HFFc6 (cell line): ENCODE measurements at regions not wholly inside any gene's neighbourhood (a gene's known extent, or its start where the extent isn't known, plus 50 kb on each side); places are given as distances from the start of the nearest gene placed in this dataset.

Experiments used
- DNase-seq: peaks from one replicate; pipeline ENCODE4 v3.0.0-alpha.2; 2018
- H3K27ac Mint-ChIP-seq: 2 replicates; pipeline ENCODE4 v1.8.0; 2020; ENCODE audit warnings: mild to moderate bottlenecking, mixed read lengths
- H3K27me3 Mint-ChIP-seq: 2 replicates; pipeline ENCODE4 v1.8.0; 2021; ENCODE audit warnings: mild to moderate bottlenecking, moderate library complexity, mixed read lengths; ENCODE audit not compliant: insufficient read depth
- H3K36me3 Mint-ChIP-seq: 2 replicates; pipeline ENCODE4 v1.8.0; 2021; ENCODE audit warnings: low read depth, mixed read lengths
- H3K4me1 Mint-ChIP-seq: 2 replicates; pipeline ENCODE4 v1.8.0; 2020; ENCODE audit warnings: low read depth, mixed read lengths
- H3K4me3 Mint-ChIP-seq: 2 replicates; pipeline ENCODE4 v1.8.0; 2020; ENCODE audit warnings: mild to moderate bottlenecking, moderate library complexity, mixed read lengths
- H3K9me3 Mint-ChIP-seq: 2 replicates; pipeline ENCODE4 v1.8.0; 2020; ENCODE audit warnings: mild to moderate bottlenecking, mixed read lengths
- TF ChIP-seq, protein P1 (sequence below): fragments of 200-600 bp; sonication (generic); IDR thresholded peaks from 2 replicates; pipeline ENCODE4 v1.5.0; 2021; ENCODE audit warnings: antibody characterized with exemption, mild to moderate bottlenecking

DNA sequence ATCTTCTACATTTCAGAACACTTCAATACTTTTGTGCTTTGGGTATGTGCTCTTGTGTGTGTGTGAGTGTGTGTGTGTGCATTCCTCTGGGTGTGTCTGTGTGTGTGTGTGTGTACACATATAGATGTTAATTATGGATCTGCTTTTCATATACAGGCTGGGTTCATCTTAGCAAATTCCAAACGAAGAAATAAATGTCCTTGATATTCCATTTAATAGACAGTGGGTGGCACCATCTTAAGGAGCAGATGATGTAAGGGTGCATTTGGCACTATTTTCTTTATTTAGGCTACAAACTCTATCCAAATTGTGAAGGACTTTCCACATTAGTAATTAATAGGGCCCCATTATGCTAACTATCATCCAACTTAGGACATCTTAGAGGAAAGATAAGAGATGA is 425.8 kb upstream of the POU3F3 start:
- H3K27me3 Mint-ChIP-seq = no peaks in the 10 kb centered on the region
- no peak for DNase-seq
- H3K36me3 Mint-ChIP-seq = no peaks in the 10 kb centered on the region
- TF ChIP-seq, protein P1, sequence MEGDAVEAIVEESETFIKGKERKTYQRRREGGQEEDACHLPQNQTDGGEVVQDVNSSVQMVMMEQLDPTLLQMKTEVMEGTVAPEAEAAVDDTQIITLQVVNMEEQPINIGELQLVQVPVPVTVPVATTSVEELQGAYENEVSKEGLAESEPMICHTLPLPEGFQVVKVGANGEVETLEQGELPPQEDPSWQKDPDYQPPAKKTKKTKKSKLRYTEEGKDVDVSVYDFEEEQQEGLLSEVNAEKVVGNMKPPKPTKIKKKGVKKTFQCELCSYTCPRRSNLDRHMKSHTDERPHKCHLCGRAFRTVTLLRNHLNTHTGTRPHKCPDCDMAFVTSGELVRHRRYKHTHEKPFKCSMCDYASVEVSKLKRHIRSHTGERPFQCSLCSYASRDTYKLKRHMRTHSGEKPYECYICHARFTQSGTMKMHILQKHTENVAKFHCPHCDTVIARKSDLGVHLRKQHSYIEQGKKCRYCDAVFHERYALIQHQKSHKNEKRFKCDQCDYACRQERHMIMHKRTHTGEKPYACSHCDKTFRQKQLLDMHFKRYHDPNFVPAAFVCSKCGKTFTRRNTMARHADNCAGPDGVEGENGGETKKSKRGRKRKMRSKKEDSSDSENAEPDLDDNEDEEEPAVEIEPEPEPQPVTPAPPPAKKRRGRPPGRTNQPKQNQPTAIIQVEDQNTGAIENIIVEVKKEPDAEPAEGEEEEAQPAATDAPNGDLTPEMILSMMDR = no peak
- no peak overlapping the region for H3K4me3 Mint-ChIP-seq
- peaks cover 24% of the 10 kb centered on the region for H3K9me3 Mint-ChIP-seq
- no peaks in the 10 kb centered on the region for H3K4me1 Mint-ChIP-seq
- no peak overlapping the region for H3K27ac Mint-ChIP-seq

DNA sequence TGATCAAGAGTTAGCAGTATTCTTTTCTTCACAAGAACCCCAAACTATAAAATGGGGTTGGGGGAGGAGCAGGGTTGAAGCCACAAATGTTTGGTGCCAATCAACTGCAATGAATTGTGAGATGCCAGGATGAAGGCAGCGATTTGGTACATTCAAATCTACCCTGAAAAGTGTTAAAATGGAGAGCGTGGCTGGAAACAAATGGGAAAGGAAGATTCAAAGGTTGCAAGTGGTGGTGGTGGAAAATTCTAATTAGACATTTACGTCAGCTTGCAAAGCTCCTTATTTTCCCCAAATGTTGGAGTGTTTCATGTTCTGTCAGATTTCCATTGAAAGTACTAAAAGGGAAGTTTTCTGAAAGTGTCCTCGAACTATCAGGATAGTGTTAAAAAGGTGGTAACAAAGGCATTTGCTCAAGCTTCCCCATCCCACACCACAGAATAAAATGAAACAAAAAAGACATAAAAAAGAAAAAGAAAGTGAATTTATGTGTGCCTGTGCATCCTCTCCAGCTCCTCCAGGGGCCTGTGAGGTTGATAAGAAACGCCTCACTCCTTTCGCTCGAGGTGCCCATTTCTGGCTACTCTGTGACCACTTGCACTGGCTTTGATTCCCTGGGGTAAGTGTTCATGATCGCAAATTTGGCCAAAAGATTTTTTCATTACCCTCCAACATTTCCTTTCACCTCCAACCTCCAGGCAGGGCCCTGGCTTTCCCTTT is 424.1 kb upstream of the POU3F3 start:
- Mint-ChIP-seq H3K9me3 (peaks cover 22% of the 10 kb centered on the region), H3K36me3 (no peaks in the 10 kb centered on the region), H3K4me1 (no peaks in the 10 kb centered on the region), H3K27me3 (no peaks in the 10 kb centered on the region), H3K4me3 (no peak overlapping the region), H3K27ac (no peak overlapping the region)
- no peak for DNase-seq
- TF ChIP-seq, protein P1 = no peak

DNA sequence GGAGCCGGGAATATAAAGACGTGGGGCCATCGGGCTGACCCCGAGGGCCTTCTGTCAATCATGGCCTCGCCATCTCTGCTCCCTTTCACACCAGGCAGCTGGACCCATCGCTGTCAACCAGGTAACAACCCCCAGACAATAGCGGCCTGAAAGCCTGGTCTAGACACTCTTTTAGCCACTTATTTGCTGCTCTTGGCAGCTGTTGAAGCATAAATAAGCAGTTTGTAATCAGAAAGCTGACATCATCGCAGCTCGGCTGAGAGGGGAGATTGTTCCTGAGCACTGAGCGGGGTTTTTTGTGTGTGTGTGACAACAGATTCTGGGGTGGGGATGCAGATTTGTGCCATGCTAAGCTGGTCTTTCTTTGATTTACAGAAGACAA is 423.6 kb upstream of the POU3F3 start:
- no peak for DNase-seq
- peaks cover 27% of the 10 kb centered on the region for H3K9me3 Mint-ChIP-seq
- no peaks in the 10 kb centered on the region for H3K36me3 Mint-ChIP-seq
- H3K4me3 Mint-ChIP-seq = no peak overlapping the region
- H3K27me3 Mint-ChIP-seq = no peaks in the 10 kb centered on the region
- TF ChIP-seq, protein P1 = no peak
- no peaks in the 10 kb centered on the region for H3K4me1 Mint-ChIP-seq
- no peak overlapping the region for H3K27ac Mint-ChIP-seq

DNA sequence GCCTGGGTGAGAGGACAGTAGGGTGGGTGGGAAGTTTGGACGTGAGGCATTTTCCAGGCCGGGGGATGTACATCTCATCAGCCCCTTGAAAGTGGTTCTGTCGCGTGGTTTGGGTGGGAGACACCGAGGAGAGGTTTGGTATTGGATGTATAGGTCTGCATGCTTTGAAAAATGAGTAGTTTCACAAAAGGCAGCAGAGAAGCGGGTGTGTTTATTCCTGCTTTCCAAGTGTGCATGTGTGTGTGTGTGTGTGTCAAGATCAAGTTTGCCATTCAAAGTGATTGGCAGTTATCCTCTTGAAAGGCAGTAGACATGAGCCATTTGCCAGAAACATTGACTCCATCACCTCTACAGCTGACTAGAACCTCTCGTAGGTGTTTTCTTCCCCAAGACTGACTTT is 423.1 kb upstream of the POU3F3 start:
- Mint-ChIP-seq H3K27ac (no peak overlapping the region), H3K27me3 (no peaks in the 10 kb centered on the region), H3K4me1 (no peaks in the 10 kb centered on the region), H3K4me3 (no peak overlapping the region), H3K9me3 (peaks cover 31% of the 10 kb centered on the region), H3K36me3 (no peaks in the 10 kb centered on the region)
- DNase-seq = no peak
- TF ChIP-seq, protein P1 = no peak

DNA sequence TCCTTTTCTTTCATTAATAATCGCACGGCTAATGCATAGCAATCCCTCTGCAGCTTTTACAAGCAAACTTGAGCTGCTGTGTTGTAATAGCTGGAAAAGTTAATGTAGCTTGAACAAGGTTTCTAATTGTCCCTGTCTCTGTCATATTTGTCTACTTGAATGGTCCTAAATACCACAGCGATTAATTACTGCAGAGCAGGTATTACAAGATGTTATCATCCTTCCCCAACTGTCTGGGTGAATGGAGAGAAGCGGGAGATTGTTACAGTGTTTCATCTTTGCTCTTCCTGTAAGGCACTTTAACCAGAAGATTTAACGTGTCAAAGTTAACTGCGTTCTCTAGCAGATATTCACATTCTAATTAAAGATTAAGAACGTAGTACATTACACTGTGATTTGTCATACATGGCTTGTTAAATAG is 422.2 kb upstream of the POU3F3 start:
- no peak for DNase-seq
- Mint-ChIP-seq H3K27ac (no peak overlapping the region), H3K4me3 (no peak overlapping the region), H3K9me3 (peaks cover 32% of the 10 kb centered on the region), H3K27me3 (no peaks in the 10 kb centered on the region), H3K4me1 (no peaks in the 10 kb centered on the region), H3K36me3 (no peaks in the 10 kb centered on the region)
- TF ChIP-seq, protein P1 = no peak
